HG03342 (cell line): ENCODE measurements at regions not wholly inside any gene's neighbourhood (a gene's known extent, or its start where the extent isn't known, plus 50 kb on each side); places are given as distances from the start of the nearest gene placed in this dataset.
"Not testable (repeated sequence)": the region's sequence is repeated elsewhere in the genome, so short reads cannot be mapped to it uniquely, and the experiment has no call there.

ENCODE experiments used
- ATAC-seq: cut with Tn5 transposase; IDR thresholded peaks from one replicate; pipeline ENCODE4 v1.9.1; 2021; ENCODE audit warnings: mild to moderate bottlenecking, moderate library complexity; ENCODE audit not compliant: unreplicated experiment

GRCh38 chr11:23632293-23632692, 772.0 kb upstream of the CCDC179 start:
- no peak for ATAC-seq

- no peak for ATAC-seq
These were observed 784.2 kb upstream of the CCDC179 start for GRCh38 chr11:23644443-23644842.

- not testable (repeated sequence) for ATAC-seq
These were observed 792.1 kb upstream of the CCDC179 start for GRCh38 chr11:23652336-23652735.

GRCh38 chr11:23653071-23653675, 792.9 kb upstream of the CCDC179 start:
- no peak for ATAC-seq

- no peak for ATAC-seq
These were observed 808.0 kb upstream of the CCDC179 start for GRCh38 chr11:23668324-23668723.

- ATAC-seq = no peak
These were observed 813.1 kb upstream of the CCDC179 start for GRCh38 chr11:23673366-23673765.

GRCh38 chr11:23674866-23675265, 814.6 kb upstream of the CCDC179 start:
- no peak for ATAC-seq

GRCh38 chr11:23679041-23679440, 817.8 kb upstream of the LUZP2 start:
- ATAC-seq = no peak

GRCh38 chr11:23679981-23680380, 816.9 kb upstream of the LUZP2 start:
- no peak for ATAC-seq

GRCh38 chr11:23680488-23681230, 816.2 kb upstream of the LUZP2 start:
- ATAC-seq = no peak

- ATAC-seq = no peak
These were observed 812.2 kb upstream of the LUZP2 start for GRCh38 chr11:23684701-23685100.

GRCh38 chr11:23687991-23688390, 808.9 kb upstream of the LUZP2 start:
- no peak for ATAC-seq

- no peak for ATAC-seq
These were observed 808.4 kb upstream of the LUZP2 start for GRCh38 chr11:23688411-23688810.

- no peak for ATAC-seq
These were observed 808.0 kb upstream of the LUZP2 start for GRCh38 chr11:23688835-23689234.

- no peak for ATAC-seq
These were observed 800.0 kb upstream of the LUZP2 start for GRCh38 chr11:23696688-23697415.

- ATAC-seq = no peak
These were observed 792.7 kb upstream of the LUZP2 start for GRCh38 chr11:23704183-23704582.

- ATAC-seq = no peak
These were observed 784.9 kb upstream of the LUZP2 start for GRCh38 chr11:23711981-23712380.

GRCh38 chr11:23719016-23719415, 777.8 kb upstream of the LUZP2 start:
- no peak for ATAC-seq

GRCh38 chr11:23723861-23724260, 773.0 kb upstream of the LUZP2 start:
- no peak for ATAC-seq

GRCh38 chr11:23725752-23726151, 771.1 kb upstream of the LUZP2 start:
- no peak for ATAC-seq

GRCh38 chr11:23727387-23727786, 769.5 kb upstream of the LUZP2 start:
- no peak for ATAC-seq

- ATAC-seq = no peak
These were observed 769.1 kb upstream of the LUZP2 start for GRCh38 chr11:23727794-23728193.
